Right lobe of liver (tissue), 4 donors: ENCODE measurements at regions not wholly inside any gene's neighbourhood (a gene's known extent, or its start where the extent isn't known, plus 50 kb on each side); places are given as distances from the start of the nearest gene placed in this dataset.

Experiments used
- POLR2A ChIP-seq: fragments of 450-650 bp; IDR thresholded peaks from one replicate; pipeline ENCODE4 v1.6.1; 2017; ENCODE audit warnings: antibody characterized with exemption, mild to moderate bottlenecking
- TF ChIP-seq, protein P1 (sequence below), 4 donors: fragments of 200-600 bp in 3 of 4; fragments of 450-650 bp in 1 of 4; IDR thresholded peaks; one replicate each; pipeline versions ENCODE4 v1.5.1 to v1.8.0; 2016 to 2022; ENCODE audit warnings: antibody characterized with exemption in 4 of 4, mild to moderate bottlenecking in 2 of 4
- donor health status: DM: no; HTN: no; CAD: no.
- donor health status: DM: no; HTN: no; CAD: no.
- donor health status: DM: no; HTN: yes; CAD: no.

DNA sequence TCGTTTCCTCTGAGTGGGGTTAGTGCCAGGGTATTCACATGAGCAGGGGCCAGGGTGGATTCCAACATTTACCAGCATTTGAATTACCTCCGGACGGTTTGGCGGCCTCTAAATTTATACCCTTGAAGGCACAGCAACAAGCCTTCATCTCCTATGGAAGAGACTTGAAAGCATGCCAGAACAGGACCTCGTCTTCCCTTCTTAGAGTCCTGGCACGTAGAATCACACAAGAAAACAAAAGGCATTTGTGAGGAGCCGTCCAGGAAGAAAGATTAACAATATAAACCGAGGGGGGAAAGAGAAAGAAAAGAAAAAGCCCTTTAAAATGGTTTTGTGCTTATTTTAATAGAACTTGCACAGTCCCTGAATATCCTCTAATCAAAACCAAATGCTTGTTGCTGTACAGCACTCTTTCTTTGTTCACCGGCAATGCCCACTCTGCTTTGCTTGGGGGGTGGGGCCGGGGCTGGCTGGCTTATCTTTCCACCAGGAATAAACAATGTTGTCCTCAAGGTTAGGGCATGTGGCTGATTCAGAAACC lies 575.8 kb upstream of the ZNF462 start:
- TF ChIP-seq, protein P1, sequence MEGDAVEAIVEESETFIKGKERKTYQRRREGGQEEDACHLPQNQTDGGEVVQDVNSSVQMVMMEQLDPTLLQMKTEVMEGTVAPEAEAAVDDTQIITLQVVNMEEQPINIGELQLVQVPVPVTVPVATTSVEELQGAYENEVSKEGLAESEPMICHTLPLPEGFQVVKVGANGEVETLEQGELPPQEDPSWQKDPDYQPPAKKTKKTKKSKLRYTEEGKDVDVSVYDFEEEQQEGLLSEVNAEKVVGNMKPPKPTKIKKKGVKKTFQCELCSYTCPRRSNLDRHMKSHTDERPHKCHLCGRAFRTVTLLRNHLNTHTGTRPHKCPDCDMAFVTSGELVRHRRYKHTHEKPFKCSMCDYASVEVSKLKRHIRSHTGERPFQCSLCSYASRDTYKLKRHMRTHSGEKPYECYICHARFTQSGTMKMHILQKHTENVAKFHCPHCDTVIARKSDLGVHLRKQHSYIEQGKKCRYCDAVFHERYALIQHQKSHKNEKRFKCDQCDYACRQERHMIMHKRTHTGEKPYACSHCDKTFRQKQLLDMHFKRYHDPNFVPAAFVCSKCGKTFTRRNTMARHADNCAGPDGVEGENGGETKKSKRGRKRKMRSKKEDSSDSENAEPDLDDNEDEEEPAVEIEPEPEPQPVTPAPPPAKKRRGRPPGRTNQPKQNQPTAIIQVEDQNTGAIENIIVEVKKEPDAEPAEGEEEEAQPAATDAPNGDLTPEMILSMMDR (IDR thresholded peaks at IDR 0.05), result no peak
- TF ChIP-seq POLR2A, result no peak
